ENCODE measurements at regions not wholly inside any gene's neighbourhood (a gene's known extent, or its start where the extent isn't known, plus 50 kb on each side); places are given as distances from the start of the nearest gene placed in this dataset.
"Not testable (repeated sequence)": the region's sequence is repeated elsewhere in the genome, so short reads cannot be mapped to it uniquely, and the experiment has no call there.

DNA sequence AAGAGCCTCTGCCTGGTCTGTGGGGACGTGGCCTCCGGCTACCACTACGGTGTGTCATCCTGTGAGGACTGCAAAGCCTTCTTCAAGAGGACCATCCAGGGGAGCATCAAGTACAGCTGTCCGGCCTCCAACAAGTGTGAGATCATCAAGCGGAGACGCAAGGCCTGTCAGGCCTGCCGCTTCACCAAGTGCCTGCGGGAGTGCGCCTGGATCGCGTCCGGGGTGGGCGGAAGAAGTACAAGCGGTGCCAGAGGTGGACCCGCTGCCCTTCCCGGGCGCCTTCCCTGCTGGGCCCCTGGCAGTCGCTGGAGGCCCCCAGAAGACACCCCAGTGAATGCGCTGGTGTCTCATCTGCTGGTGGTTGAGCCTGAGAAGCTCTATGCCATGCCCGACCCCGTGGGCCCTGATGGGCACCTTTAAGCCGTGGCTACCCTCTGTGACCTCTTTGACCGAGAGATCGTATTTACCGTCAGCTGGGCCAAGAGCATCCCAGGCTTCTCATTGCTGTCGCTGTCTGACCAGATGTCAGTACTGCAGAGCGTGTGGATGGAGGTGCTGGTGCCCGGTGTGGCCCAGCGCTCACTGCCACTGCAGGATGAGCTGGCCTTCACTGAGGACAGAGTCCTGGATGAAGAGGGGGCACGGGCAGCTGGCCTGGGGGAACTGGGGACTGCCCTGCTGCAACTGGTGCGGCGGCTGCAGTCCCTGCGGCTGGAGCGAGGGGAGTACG is 84.3 kb downstream of the MRPL57 start:
- not testable (repeated sequence) for H3K27ac ChIP-seq (ENCODE audit: low read depth, low read length); H3K4me1 ChIP-seq (ENCODE audit: control insufficient read depth in 3 of 3, insufficient read depth in 3 of 3, low read length in 3 of 3); H3K9me3 ChIP-seq (ENCODE audit: control insufficient read depth in 3 of 3, low read length in 3 of 3); H3K27me3 ChIP-seq (ENCODE audit: control insufficient read depth in 3 of 3, insufficient read depth in 3 of 3, low read length in 3 of 3); H3K9ac ChIP-seq (ENCODE audit: low read depth in 1 of 3, low read length in 3 of 3); H3K36me3 ChIP-seq (ENCODE audit: control insufficient read depth in 3 of 3, insufficient read depth in 3 of 3, low read length in 3 of 3); H3K4me3 ChIP-seq (ENCODE audit: low read length in 3 of 3)

DNA sequence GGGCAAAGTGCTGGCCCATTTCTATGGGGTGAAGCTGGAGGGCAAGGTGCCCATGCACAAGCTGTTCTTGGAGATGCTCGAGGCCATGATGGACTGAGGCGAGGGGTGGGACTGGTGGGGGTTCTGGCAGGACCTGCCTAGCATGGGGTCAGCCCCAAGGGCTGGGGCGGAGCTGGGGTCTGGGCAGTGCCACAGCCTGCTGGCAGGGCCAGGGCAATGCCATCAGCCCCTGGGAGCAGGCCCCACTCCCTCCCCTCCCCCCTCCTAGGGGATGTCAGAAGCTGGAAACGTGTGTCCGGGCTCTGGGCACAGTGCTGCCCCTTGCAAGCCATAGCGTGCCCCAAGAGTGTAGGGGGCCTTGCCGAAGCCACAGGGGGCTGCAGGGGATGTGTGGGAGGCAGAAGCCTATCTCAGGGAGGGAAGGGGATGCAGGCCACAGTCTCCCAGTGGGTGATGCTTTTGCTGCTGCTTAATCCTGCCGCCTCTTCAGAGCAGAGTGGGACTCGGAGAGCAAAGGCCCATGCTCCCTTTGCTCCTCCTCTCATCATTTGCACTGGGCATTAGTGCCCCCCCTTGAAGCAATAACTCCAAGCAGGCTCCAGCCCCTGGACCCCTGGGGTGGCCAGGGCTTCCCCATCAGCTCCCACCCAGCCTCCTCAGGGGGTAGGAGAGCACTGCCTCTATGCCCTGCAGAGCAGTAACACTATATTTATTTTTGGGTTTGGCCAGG is 85.2 kb downstream of the MRPL57 start:
- not testable (repeated sequence) for H3K36me3 ChIP-seq (ENCODE audit: control insufficient read depth in 3 of 3, insufficient read depth in 3 of 3, low read length in 3 of 3); H3K27ac ChIP-seq (ENCODE audit: low read depth, low read length); H3K27me3 ChIP-seq (ENCODE audit: control insufficient read depth in 3 of 3, insufficient read depth in 3 of 3, low read length in 3 of 3); H3K4me3 ChIP-seq (ENCODE audit: low read length in 3 of 3); H3K4me1 ChIP-seq (ENCODE audit: control insufficient read depth in 3 of 3, insufficient read depth in 3 of 3, low read length in 3 of 3); H3K9me3 ChIP-seq (ENCODE audit: control insufficient read depth in 3 of 3, low read length in 3 of 3); H3K9ac ChIP-seq (ENCODE audit: low read depth in 1 of 3, low read length in 3 of 3)

DNA sequence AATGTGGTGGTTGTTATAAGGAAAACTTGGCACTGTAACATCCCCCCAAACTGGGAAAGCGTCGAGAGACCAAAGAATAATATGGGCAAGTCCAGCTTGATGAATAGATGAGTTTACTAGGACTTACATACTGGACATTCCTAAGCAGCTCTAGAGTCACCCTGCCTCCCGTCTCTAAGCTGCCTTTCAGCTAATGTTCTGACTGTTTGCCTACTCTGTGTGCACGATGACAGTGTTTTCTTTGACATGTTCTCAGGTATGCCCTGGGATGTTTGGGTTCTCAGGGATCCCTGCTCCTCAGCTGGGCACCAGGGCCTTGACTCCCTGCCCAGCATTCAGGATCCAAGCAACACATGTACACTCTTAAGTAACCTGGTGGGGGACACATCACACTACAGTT is 87.5 kb downstream of the MRPL57 start:
- H3K9me3 ChIP-seq (ENCODE audit: control insufficient read depth in 3 of 3, low read length in 3 of 3); H3K27me3 ChIP-seq (ENCODE audit: control insufficient read depth in 3 of 3, insufficient read depth in 3 of 3, low read length in 3 of 3); H3K9ac ChIP-seq (ENCODE audit: low read depth in 1 of 3, low read length in 3 of 3); H3K4me1 ChIP-seq (ENCODE audit: control insufficient read depth in 3 of 3, insufficient read depth in 3 of 3, low read length in 3 of 3); H3K36me3 ChIP-seq (ENCODE audit: control insufficient read depth in 3 of 3, insufficient read depth in 3 of 3, low read length in 3 of 3); H3K27ac ChIP-seq (ENCODE audit: low read depth, low read length); H3K4me3 ChIP-seq (ENCODE audit: low read length in 3 of 3): not testable (repeated sequence)

DNA sequence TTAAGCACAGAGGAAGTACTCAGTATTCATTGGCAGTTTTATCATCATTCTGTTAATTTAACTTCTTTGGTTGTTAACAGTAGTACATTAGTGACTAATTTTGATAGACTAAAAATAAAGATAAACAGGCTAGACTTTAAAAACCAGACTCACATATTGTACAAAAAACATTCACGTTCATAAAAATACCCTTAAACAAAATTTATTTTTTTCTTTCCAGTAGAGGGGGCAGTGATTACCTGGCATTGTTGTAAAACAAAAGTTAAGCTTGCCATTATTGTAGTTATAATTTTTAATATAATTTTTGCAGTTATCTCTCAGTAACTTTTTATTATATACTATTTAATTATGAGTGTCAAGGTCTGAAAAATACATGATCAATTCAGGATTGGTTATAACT is 92.0 kb downstream of the MRPL57 start:
- H3K27me3 ChIP-seq (ENCODE audit: control insufficient read depth in 3 of 3, insufficient read depth in 3 of 3, low read length in 3 of 3); H3K4me1 ChIP-seq (ENCODE audit: control insufficient read depth in 3 of 3, insufficient read depth in 3 of 3, low read length in 3 of 3): not testable (repeated sequence)

DNA sequence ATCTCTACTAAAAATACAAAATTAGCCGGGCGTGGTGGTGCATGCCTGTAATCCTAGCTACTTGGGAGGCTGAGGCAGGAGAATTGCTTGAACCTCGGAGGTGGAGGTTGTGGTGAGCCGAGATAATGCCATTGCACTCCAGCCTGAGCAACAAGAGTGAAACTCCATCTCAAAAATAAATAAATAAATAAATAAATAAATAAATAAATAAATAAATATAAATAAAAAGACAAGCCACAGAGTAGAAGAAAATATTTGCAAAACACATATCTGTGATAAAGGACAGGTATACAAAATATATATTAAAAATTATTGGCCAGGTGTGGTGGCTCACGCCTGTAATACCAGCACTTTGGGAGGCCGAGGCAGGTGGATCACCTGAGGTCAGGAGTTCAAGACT is 96.0 kb downstream of the MRPL57 start:
- not testable (repeated sequence) for H3K9ac ChIP-seq (ENCODE audit: low read depth in 1 of 3, low read length in 3 of 3); H3K4me3 ChIP-seq (ENCODE audit: low read length in 3 of 3); H3K36me3 ChIP-seq (ENCODE audit: control insufficient read depth in 3 of 3, insufficient read depth in 3 of 3, low read length in 3 of 3); H3K4me1 ChIP-seq (ENCODE audit: control insufficient read depth in 3 of 3, insufficient read depth in 3 of 3, low read length in 3 of 3); H3K27ac ChIP-seq (ENCODE audit: low read depth, low read length); H3K27me3 ChIP-seq (ENCODE audit: control insufficient read depth in 3 of 3, insufficient read depth in 3 of 3, low read length in 3 of 3); H3K9me3 ChIP-seq (ENCODE audit: control insufficient read depth in 3 of 3, low read length in 3 of 3)

More for the DNA sequence above, 92.0 kb downstream of the MRPL57 start:
- not testable (repeated sequence) for H3K27ac ChIP-seq (ENCODE audit: low read depth, low read length); H3K36me3 ChIP-seq (ENCODE audit: control insufficient read depth in 3 of 3, insufficient read depth in 3 of 3, low read length in 3 of 3); H3K4me3 ChIP-seq (ENCODE audit: low read length in 3 of 3); H3K9me3 ChIP-seq (ENCODE audit: control insufficient read depth in 3 of 3, low read length in 3 of 3); H3K9ac ChIP-seq (ENCODE audit: low read depth in 1 of 3, low read length in 3 of 3)

DNA sequence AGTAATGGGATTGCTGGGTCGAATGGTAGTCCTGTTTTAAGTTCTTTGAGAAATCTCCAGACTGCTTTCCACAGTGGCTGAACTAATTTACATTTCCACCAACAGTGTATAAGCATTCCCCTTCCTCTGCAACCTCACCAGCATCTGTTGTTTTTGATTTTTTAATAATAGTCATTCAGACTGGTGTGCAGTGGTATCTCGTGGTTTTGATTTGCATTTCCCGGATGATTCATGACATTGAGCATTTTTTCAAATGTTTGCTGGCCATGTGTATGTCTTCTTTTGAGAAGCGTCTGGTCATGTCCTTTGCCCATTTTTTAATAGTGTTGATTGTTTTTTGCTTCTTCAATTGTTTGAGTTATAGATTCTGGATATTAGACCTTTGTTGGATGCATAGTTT is 98.0 kb downstream of the MRPL57 start:
- not testable (repeated sequence) for H3K9me3 ChIP-seq (ENCODE audit: control insufficient read depth in 3 of 3, low read length in 3 of 3); H3K4me3 ChIP-seq (ENCODE audit: low read length in 3 of 3); H3K27me3 ChIP-seq (ENCODE audit: control insufficient read depth in 3 of 3, insufficient read depth in 3 of 3, low read length in 3 of 3); H3K9ac ChIP-seq (ENCODE audit: low read depth in 1 of 3, low read length in 3 of 3); H3K27ac ChIP-seq (ENCODE audit: low read depth, low read length); H3K36me3 ChIP-seq (ENCODE audit: control insufficient read depth in 3 of 3, insufficient read depth in 3 of 3, low read length in 3 of 3); H3K4me1 ChIP-seq (ENCODE audit: control insufficient read depth in 3 of 3, insufficient read depth in 3 of 3, low read length in 3 of 3)

DNA sequence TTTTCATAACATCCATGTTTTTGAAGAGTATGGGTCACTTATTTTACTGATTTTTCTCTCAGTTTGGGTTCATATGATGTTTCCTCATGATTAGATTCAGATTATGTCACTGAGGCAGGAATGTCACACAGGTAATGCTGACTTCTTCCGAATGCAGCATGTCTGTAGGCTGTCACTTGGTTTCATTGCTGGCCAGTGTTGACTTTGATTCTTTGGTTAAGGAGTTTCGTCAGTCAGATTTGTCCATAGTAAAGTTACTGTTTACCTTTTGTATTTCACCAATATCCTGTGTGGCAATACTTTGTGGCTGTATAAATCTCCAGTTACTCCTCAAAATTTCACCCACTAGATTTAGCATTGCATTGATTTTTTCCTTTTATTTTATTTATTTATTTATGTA is 105.6 kb downstream of the MRPL57 start:
- no peaks in the 10 kb centered on the region for H3K36me3 ChIP-seq (ENCODE audit: control insufficient read depth in 3 of 3, insufficient read depth in 3 of 3, low read length in 3 of 3)

DNA sequence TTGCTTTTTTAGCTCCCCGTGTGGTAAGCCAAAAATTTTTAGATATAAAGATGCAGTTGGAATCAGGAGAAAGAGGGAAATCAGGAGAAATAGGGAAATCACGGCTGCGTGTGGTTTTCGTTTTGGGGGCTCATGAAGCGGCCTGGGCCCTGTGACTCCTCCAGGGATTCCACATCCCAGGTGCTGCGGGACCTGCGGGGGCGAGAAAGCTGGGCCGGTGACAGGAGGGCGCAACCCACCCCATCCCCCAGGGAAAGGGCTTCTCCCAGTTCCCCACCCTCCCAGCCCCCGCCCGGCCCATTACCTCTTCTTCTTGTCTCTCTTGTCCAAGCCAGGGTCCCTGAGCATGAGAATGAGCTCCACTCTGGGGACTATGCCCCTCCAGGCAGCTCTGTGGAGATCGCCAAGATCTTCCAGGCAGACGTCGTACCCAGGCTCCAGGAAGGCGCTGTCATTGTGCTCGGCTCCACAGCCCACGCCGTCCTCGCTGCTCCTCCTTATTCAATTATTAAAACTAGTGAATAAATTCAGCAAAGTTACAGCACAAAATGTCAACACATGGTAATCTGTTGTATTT is 111.0 kb downstream of the MRPL57 start:
- H3K9me3 ChIP-seq (ENCODE audit: control insufficient read depth in 3 of 3, low read length in 3 of 3), result no peaks in the 10 kb centered on the region
- H3K36me3 ChIP-seq (ENCODE audit: control insufficient read depth in 3 of 3, insufficient read depth in 3 of 3, low read length in 3 of 3), result no peaks in the 10 kb centered on the region
- no peak overlapping the region for H3K9ac ChIP-seq (ENCODE audit: low read depth in 1 of 3, low read length in 3 of 3)
- no peaks in the 10 kb centered on the region for H3K4me1 ChIP-seq (ENCODE audit: control insufficient read depth in 3 of 3, insufficient read depth in 3 of 3, low read length in 3 of 3)
- no peak overlapping the region for H3K4me3 ChIP-seq (ENCODE audit: low read length in 3 of 3)
- H3K27me3 ChIP-seq (ENCODE audit: control insufficient read depth in 3 of 3, insufficient read depth in 3 of 3, low read length in 3 of 3), result no peaks in the 10 kb centered on the region
- no peak overlapping the region for H3K27ac ChIP-seq (ENCODE audit: low read depth, low read length)

More for the DNA sequence above, 105.6 kb downstream of the MRPL57 start:
- Histone ChIP-seq H3K27me3 (ENCODE audit: control insufficient read depth in 3 of 3, insufficient read depth in 3 of 3, low read length in 3 of 3) (peaks cover 0 to 3% (median 0%) of the 10 kb centered on the region in 3 donors), H3K9me3 (ENCODE audit: control insufficient read depth in 3 of 3, low read length in 3 of 3) (no peaks in the 10 kb centered on the region), H3K4me3 (ENCODE audit: low read length in 3 of 3) (no peak overlapping the region), H3K9ac (ENCODE audit: low read depth in 1 of 3, low read length in 3 of 3) (no peak overlapping the region), H3K4me1 (ENCODE audit: control insufficient read depth in 3 of 3, insufficient read depth in 3 of 3, low read length in 3 of 3) (no peaks in the 10 kb centered on the region), H3K27ac (ENCODE audit: low read depth, low read length) (no peak overlapping the region)

DNA sequence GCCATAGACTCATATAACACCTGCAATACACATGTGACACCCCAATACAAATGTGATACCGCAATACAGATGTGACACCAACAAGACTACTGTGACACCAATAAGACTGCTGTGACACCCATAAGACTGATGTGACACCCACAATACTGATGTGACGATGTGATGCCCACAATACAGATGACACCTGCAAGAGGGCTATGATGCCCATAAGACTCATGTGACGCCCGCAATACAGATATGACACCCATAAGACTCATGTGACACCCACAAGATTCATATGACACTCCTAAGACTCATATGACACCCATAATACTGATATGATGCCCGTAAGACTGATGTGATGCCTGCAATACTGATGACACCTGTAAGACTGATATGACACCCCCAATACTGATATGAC is 113.0 kb downstream of the MRPL57 start:
- no peaks in the 10 kb centered on the region for H3K36me3 ChIP-seq (ENCODE audit: control insufficient read depth in 3 of 3, insufficient read depth in 3 of 3, low read length in 3 of 3)

DNA sequence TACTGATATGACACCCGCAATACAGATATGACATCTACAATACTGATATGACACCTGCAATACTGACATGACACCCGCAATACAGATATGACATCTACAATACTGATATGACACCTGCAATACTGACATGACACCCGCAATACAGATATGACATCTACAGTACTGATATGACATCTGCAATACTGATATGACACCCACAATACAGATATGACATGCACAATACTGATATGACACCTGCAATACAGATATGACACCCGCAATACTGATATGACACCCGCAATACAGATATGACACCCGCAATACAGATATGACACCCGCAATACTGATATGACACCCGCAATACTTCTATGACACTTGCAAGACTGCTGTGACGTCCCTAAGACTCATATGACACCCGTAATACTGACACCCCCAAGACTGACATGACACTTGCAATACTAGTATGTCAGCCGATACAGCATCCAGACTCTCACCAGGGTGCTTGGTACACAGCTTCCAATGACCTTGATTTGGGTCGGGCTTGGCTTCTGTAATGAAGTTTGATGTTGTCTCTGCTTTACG is 114.1 kb downstream of the MRPL57 start:
- H3K9me3 ChIP-seq (ENCODE audit: control insufficient read depth in 3 of 3, low read length in 3 of 3); H3K27ac ChIP-seq (ENCODE audit: low read depth, low read length); H3K36me3 ChIP-seq (ENCODE audit: control insufficient read depth in 3 of 3, insufficient read depth in 3 of 3, low read length in 3 of 3); H3K4me3 ChIP-seq (ENCODE audit: low read length in 3 of 3); H3K9ac ChIP-seq (ENCODE audit: low read depth in 1 of 3, low read length in 3 of 3); H3K27me3 ChIP-seq (ENCODE audit: control insufficient read depth in 3 of 3, insufficient read depth in 3 of 3, low read length in 3 of 3); H3K4me1 ChIP-seq (ENCODE audit: control insufficient read depth in 3 of 3, insufficient read depth in 3 of 3, low read length in 3 of 3): not testable (repeated sequence)

More for the DNA sequence above, 113.0 kb downstream of the MRPL57 start:
- H3K4me3 ChIP-seq (ENCODE audit: low read length in 3 of 3), result no peak overlapping the region
- H3K9me3 ChIP-seq (ENCODE audit: control insufficient read depth in 3 of 3, low read length in 3 of 3), result no peaks in the 10 kb centered on the region
- H3K27ac ChIP-seq (ENCODE audit: low read depth, low read length), result no peak overlapping the region
- H3K27me3 ChIP-seq (ENCODE audit: control insufficient read depth in 3 of 3, insufficient read depth in 3 of 3, low read length in 3 of 3), result no peaks in the 10 kb centered on the region
- no peaks in the 10 kb centered on the region for H3K4me1 ChIP-seq (ENCODE audit: control insufficient read depth in 3 of 3, insufficient read depth in 3 of 3, low read length in 3 of 3)
- no peak overlapping the region for H3K9ac ChIP-seq (ENCODE audit: low read depth in 1 of 3, low read length in 3 of 3)
